Kidney (tissue), 13 donors: ENCODE measurements at regions not wholly inside any gene's neighbourhood (a gene's known extent, or its start where the extent isn't known, plus 50 kb on each side); places are given as distances from the start of the nearest gene placed in this dataset.
"Not testable (repeated sequence)": the region's sequence is repeated elsewhere in the genome, so short reads cannot be mapped to it uniquely, and the experiment has no call there.

Experiments
- DNase-seq, 5 donors: peaks; one replicate each; pipeline ENCODE4 v3.0.0-alpha.2; 2013 to 2020
- FAIRE-seq: peaks from 2 replicates; lab custom pipeline; 2012; peaks lifted over from hg19 to GRCh38; lab: Jason Lieb, UNC
- H3K27ac ChIP-seq, 2 donors: one replicate each; pipeline ENCODE4 v1.7.0; 2013; ENCODE audit warnings: low read depth in 2 of 2, low read length in 2 of 2, inconsistent platforms in 1 of 2
- H3K27me3 ChIP-seq: one replicate; pipeline ENCODE4 v1.7.1; 2013; ENCODE audit warnings: low read length, inconsistent platforms; ENCODE audit not compliant: control insufficient read depth, insufficient read depth
- H3K36me3 ChIP-seq, 3 donors: one replicate each; pipeline versions ENCODE4 v1.7.0 to v1.7.1; 2013; ENCODE audit warnings: low read length in 3 of 3, control low read depth in 1 of 3, inconsistent platforms in 1 of 3; ENCODE audit not compliant: insufficient read depth in 3 of 3, control insufficient read depth in 2 of 3
- H3K4me1 ChIP-seq, 3 donors: one replicate each; pipeline versions ENCODE4 v1.7.0 to v1.7.1; 2013; ENCODE audit warnings: low read length in 3 of 3, inconsistent platforms in 1 of 3, low read depth in 1 of 3; ENCODE audit not compliant: control insufficient read depth in 2 of 3, insufficient read depth in 2 of 3
- H3K4me3 ChIP-seq, 3 donors: one replicate each; pipeline versions ENCODE4 v1.7.0 to v1.8.1; 2013; ENCODE audit warnings: low read length in 3 of 3, control low read depth in 1 of 3, inconsistent platforms in 1 of 3
- H3K9ac ChIP-seq, 3 donors: one replicate each; pipeline versions ENCODE4 v1.7.0 to v1.7.1; 2013; ENCODE audit warnings: low read length in 3 of 3, control low read depth in 1 of 3, inconsistent platforms in 1 of 3
- H3K9me3 ChIP-seq, 3 donors: one replicate each; pipeline versions ENCODE4 v1.7.0 to v1.7.1; 2013; ENCODE audit warnings: low read length in 3 of 3, control low read depth in 1 of 3, inconsistent platforms in 1 of 3; ENCODE audit not compliant: control insufficient read depth in 2 of 3, insufficient read depth in 1 of 3
- intact Hi-C: fragments of 100-400 bp; cut with DNase I; formaldehyde crosslinking; loops from one replicate; pipeline ENCODE4 v1.11.1; 2022
- TF ChIP-seq, protein P1 (sequence below): IDR thresholded peaks from 3 replicates; pipeline ENCODE4 v1.5.1; 2012; ENCODE audit warnings: mild to moderate bottlenecking, moderate library complexity, borderline replicate concordance; ENCODE audit not compliant: insufficient read depth; ENCODE audit errors: extremely low read depth
- donor health status: control.
- donor health status: control.
- donor health status: control.
- donor health status: control.
- donor health status: control.
- donor health status: DM: yes; HTN: yes; CAD: no.
- donor health status: Normal renal cell carcinoma (clear cell type).

DNA sequence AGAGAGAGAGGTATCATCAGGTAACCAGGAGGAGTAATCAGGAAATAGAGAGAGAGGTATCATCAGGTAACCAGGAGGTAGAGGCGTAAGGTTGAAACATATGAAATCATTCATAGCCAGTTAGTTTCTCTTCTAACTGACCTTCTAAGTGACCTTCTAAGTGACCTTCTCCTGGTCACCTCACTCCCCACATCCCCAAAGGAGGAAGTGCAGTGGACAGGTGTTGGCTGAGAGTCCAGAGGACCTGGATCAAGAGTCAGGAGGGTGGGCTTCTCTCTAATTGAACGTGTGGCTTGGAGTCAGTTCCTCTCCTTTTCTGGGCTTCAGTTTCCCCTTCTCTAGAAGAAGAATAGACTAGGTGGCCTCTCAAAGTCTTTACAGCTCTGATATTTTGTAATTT lies 121.3 kb upstream of the DLG1 start:
- DNase-seq = no peak
- no peaks in the 10 kb centered on the region for H3K4me1 ChIP-seq
- H3K36me3 ChIP-seq = no peaks in the 10 kb centered on the region
- no peaks in the 10 kb centered on the region for H3K27me3 ChIP-seq
- intact Hi-C loops = no loop called here
- no peak overlapping the region for H3K9ac ChIP-seq
- H3K27ac ChIP-seq = no peak overlapping the region
- no peak overlapping the region for H3K4me3 ChIP-seq
- TF ChIP-seq, protein P1, sequence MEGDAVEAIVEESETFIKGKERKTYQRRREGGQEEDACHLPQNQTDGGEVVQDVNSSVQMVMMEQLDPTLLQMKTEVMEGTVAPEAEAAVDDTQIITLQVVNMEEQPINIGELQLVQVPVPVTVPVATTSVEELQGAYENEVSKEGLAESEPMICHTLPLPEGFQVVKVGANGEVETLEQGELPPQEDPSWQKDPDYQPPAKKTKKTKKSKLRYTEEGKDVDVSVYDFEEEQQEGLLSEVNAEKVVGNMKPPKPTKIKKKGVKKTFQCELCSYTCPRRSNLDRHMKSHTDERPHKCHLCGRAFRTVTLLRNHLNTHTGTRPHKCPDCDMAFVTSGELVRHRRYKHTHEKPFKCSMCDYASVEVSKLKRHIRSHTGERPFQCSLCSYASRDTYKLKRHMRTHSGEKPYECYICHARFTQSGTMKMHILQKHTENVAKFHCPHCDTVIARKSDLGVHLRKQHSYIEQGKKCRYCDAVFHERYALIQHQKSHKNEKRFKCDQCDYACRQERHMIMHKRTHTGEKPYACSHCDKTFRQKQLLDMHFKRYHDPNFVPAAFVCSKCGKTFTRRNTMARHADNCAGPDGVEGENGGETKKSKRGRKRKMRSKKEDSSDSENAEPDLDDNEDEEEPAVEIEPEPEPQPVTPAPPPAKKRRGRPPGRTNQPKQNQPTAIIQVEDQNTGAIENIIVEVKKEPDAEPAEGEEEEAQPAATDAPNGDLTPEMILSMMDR = no peak
- H3K9me3 ChIP-seq = no peaks in the 10 kb centered on the region
- no peak for FAIRE-seq

DNA sequence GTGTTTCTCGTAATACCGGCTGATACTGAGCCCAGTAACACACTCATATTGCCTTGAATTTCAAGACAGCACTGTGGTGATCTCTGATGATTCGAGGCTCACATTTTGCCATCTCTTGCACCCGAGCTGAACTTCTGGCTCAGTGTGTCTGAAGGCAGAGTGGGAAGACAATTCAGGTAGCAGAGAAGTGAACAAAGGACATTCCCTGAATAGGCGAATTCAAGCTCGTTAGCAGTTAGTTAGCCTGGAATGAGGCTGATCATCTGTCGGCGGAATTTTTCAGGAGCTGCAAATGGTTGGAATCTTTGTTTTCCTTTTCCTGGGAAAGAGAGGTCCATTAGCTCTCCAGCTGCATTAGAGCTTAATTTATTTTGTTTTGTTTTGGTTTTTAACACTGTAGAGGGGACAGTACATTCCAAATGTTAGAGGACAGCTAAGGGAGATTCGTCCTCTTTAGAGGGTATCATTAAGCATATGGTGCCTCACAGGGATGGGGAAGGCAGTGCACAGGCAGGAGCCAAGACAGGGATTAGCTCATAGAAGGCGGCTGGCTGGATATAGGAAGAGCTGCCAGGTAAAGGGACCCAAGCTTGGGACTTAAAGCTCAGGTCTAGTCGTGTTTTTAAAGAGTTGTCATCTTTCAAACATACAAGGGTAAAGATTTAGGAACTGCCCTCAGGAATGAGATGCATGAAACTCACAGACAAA lies 119.7 kb upstream of the DLG1 start:
- H3K27ac ChIP-seq = no peak overlapping the region
- H3K9me3 ChIP-seq = no peaks in the 10 kb centered on the region
- no peaks in the 10 kb centered on the region for H3K4me1 ChIP-seq
- no peaks in the 10 kb centered on the region for H3K27me3 ChIP-seq
- DNase-seq (no peak), FAIRE-seq (no peak)
- H3K4me3 ChIP-seq = no peak overlapping the region
- intact Hi-C loops = no loop called here
- no peak overlapping the region for H3K9ac ChIP-seq
- TF ChIP-seq, protein P1 = no peak
- H3K36me3 ChIP-seq = no peaks in the 10 kb centered on the region

DNA sequence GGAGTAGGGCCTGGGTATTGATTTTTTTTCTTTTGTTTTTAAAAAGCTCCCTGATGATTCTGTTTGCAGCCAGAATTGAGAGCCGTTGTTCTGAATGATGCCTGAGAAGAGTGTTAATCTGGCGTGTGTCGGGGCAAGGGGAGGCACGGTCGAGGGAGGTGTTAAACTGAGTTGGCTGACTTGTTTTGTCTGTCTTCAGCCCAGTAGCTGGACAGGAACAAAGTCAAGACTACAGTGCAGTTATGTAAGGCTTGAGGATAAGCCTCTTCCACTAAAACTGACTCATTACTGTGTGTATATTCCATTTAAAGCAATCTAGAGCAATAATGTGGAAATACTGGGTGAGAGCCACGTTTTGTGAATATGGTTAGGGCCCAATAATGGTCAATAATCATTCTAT lies 119.0 kb upstream of the DLG1 start:
- FAIRE-seq = no peak
- intact Hi-C loops = no loop called here
- H3K27ac ChIP-seq = no peak overlapping the region

DNA sequence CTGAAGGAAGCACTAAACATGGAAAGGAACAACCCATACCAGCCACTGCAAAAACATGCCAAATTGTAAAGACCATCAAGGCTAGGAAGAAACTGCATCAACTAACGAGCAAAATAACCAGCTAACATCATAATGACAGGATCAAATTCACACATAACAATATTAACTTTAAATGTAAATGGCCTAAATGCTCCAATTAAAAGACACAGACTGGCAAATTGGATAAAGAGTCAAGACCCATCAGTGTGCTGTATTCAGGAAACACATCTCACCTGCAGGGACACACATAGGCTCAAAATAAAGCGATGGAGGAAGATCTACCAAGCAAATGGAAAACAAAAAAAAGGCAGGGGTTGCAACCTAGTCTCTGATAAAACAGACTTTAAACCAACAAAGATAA lies 113.5 kb upstream of the DLG1 start:
- DNase-seq, FAIRE-seq, H3K9me3 ChIP-seq, H3K27ac ChIP-seq, H3K36me3 ChIP-seq, H3K27me3 ChIP-seq, intact Hi-C loops, H3K9ac ChIP-seq, H3K4me1 ChIP-seq, H3K4me3 ChIP-seq: not testable (repeated sequence)

More for the DNA sequence above, 119.0 kb upstream of the DLG1 start:
- Histone ChIP-seq H3K36me3 (no peaks in the 10 kb centered on the region), H3K4me1 (no peaks in the 10 kb centered on the region), H3K4me3 (no peak overlapping the region), H3K27me3 (no peaks in the 10 kb centered on the region), H3K9ac (no peak overlapping the region), H3K9me3 (no peaks in the 10 kb centered on the region)
- no peak for DNase-seq
- TF ChIP-seq, protein P1 = no peak

DNA sequence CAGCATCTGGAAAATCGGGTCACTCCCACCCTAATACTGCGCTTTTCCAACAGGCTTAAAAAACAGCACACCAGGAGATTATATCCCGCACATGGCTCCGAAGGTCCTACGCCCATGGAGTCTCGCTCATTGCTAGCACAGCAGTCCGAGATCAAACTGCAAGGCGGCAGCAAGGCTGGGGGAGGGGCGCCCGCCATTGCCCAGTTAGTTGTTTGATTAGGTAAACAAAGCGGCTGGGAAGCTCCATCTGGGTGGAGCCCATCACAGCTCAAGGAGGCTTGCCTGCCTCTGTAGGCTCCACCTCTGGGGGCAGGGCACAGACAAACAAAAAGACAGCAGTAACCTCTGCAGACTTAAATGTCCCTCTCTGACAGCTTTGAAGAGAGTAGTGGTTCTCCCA lies 111.8 kb upstream of the DLG1 start:
- H3K9me3 ChIP-seq, FAIRE-seq, intact Hi-C loops, H3K36me3 ChIP-seq, H3K4me3 ChIP-seq, H3K27me3 ChIP-seq, H3K4me1 ChIP-seq, H3K27ac ChIP-seq, H3K9ac ChIP-seq, DNase-seq: not testable (repeated sequence)
